ENCODE measurements at regions not wholly inside any gene's neighbourhood (a gene's known extent, or its start where the extent isn't known, plus 50 kb on each side); places are given as distances from the start of the nearest gene placed in this dataset.
"Not testable (repeated sequence)": the region's sequence is repeated elsewhere in the genome, so short reads cannot be mapped to it uniquely, and the experiment has no call there.

DNA sequence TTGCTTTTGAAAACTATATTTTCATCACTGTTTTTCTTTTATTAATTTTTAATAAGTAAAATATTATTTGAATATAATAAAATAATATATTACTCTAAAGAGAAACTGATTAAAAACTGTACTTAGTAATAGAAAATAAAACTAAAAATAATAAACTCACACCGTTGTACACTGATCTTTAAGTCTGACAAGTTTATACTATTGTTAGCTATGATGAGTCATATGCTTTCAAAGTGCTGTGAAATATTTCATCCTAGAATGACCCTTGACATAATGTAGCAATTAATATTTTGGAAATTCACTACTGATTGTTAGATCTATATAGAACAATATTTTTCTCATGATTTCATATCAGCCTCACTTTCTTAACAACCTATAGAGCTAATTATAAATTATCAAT lies 1040.6 kb upstream of the SPRY2 start:
- no peaks in the 10 kb centered on the region for H3K9me3 ChIP-seq (ENCODE audit: control insufficient read depth, low read length)
- H3K36me3 ChIP-seq (ENCODE audit: control insufficient read depth, insufficient read depth, low read length, severe bottlenecking), result no peaks in the 10 kb centered on the region
- no peak overlapping the region for H3K4me3 ChIP-seq (ENCODE audit: low read length)
- no peaks in the 10 kb centered on the region for H3K4me1 ChIP-seq (ENCODE audit: control insufficient read depth, insufficient read depth, low read length)
- H3K9ac ChIP-seq (ENCODE audit: low read length), result no peak overlapping the region
- no peak for DNase-seq (ENCODE audit: low read depth)
- no peaks in the 10 kb centered on the region for H3K27me3 ChIP-seq (replicated peaks; ENCODE audit: control insufficient read depth, insufficient read depth, low read length)

DNA sequence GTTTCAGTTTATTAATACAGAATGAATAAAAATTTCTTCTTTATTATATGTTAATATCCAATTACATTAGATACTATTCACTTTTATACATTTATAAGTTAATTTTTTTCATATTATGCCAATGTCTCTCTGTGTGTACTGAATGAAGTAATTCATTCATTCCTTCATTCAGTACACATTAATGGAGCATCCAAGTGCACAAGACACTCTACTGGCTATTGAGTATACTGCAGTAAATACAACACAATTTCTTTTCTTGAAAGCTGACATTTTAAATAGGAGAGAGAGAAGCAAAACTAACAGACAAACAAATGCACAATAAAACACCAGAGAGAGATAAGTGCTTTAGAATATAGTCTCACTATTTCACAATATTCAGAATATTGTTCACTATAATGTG lies 1038.3 kb upstream of the SPRY2 start:
- Histone ChIP-seq H3K9me3 (ENCODE audit: control insufficient read depth, low read length) (no peaks in the 10 kb centered on the region), H3K36me3 (ENCODE audit: control insufficient read depth, insufficient read depth, low read length, severe bottlenecking) (no peaks in the 10 kb centered on the region), H3K4me3 (ENCODE audit: low read length) (no peak overlapping the region), H3K27me3 (replicated peaks; ENCODE audit: control insufficient read depth, insufficient read depth, low read length) (no peaks in the 10 kb centered on the region), H3K9ac (ENCODE audit: low read length) (no peak overlapping the region), H3K4me1 (ENCODE audit: control insufficient read depth, insufficient read depth, low read length) (no peaks in the 10 kb centered on the region)
- DNase-seq (ENCODE audit: low read depth), result no peak

DNA sequence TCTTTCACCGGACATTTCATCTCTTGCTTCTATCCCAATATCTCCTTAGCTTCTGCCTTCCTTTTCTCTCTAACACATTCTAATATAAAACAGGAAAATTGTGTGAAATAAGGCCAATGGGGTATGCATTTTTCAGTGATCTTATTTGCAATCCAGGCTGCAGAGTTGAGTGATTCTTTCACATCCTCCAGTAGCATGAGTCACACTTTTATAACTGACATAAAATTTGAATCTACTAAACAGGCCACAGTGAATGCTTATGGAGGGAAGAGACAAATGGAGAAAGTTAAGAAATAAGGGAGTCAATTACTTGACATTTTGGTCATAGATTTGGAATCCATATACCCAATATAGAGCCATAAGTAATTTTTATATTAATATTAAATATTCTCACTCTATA lies 1037.0 kb upstream of the SPRY2 start:
- Histone ChIP-seq H3K27me3 (replicated peaks; ENCODE audit: control insufficient read depth, insufficient read depth, low read length) (no peaks in the 10 kb centered on the region), H3K4me1 (ENCODE audit: control insufficient read depth, insufficient read depth, low read length) (no peaks in the 10 kb centered on the region), H3K9ac (ENCODE audit: low read length) (no peak overlapping the region), H3K36me3 (ENCODE audit: control insufficient read depth, insufficient read depth, low read length, severe bottlenecking) (no peaks in the 10 kb centered on the region), H3K4me3 (ENCODE audit: low read length) (no peak overlapping the region), H3K9me3 (ENCODE audit: control insufficient read depth, low read length) (no peaks in the 10 kb centered on the region)
- peak; percentile 15 for DNase-seq (ENCODE audit: low read depth)

DNA sequence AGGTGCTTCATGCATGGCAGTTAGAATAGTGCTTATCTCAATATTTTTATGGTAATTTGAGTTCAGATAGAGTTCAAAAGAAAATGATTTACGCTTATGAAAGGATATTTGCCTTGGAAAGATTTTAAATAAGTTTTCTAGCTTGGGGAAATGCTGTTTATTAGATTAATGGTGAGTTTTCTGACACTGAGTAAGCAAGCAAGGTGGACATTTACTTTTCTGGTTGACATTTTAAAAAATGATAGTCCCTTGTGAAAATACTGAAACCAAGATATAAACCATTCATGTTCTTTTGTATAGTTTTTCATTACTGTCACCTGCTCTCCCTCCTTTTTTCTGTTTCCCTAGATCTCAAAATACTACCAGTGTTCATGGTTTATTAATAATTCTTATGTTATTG lies 1034.8 kb upstream of the SPRY2 start:
- no peak for DNase-seq (ENCODE audit: low read depth)
- no peaks in the 10 kb centered on the region for H3K4me1 ChIP-seq (ENCODE audit: control insufficient read depth, insufficient read depth, low read length)
- no peaks in the 10 kb centered on the region for H3K36me3 ChIP-seq (ENCODE audit: control insufficient read depth, insufficient read depth, low read length, severe bottlenecking)
- H3K4me3 ChIP-seq (ENCODE audit: low read length), result no peak overlapping the region
- no peaks in the 10 kb centered on the region for H3K9me3 ChIP-seq (ENCODE audit: control insufficient read depth, low read length)
- no peak overlapping the region for H3K9ac ChIP-seq (ENCODE audit: low read length)
- no peaks in the 10 kb centered on the region for H3K27me3 ChIP-seq (replicated peaks; ENCODE audit: control insufficient read depth, insufficient read depth, low read length)

DNA sequence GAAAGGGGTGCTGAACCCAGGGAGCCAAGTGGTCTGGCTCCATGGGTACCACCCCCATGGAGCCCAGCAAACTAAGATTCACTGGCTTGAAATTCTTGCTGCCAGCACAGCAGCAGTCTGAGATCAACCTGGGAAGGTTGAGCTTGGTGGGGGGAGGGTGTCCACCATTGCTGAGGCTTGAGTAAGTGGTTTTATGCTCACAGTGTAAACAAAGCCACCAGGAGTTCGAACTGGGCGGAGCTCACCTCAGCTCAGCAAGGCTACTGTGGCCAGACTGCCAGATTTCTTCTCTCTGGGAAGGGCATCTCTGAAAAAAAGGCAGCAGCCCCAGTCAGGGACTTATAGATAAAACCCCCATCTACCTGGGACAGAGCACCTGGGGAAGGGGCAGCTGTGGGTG lies 1021.8 kb upstream of the SPRY2 start:
- not testable (repeated sequence) for H3K9me3 ChIP-seq (ENCODE audit: control insufficient read depth, low read length); H3K27me3 ChIP-seq (replicated peaks; ENCODE audit: control insufficient read depth, insufficient read depth, low read length); DNase-seq (ENCODE audit: low read depth); H3K4me1 ChIP-seq (ENCODE audit: control insufficient read depth, insufficient read depth, low read length); H3K4me3 ChIP-seq (ENCODE audit: low read length); H3K36me3 ChIP-seq (ENCODE audit: control insufficient read depth, insufficient read depth, low read length, severe bottlenecking); H3K9ac ChIP-seq (ENCODE audit: low read length)

DNA sequence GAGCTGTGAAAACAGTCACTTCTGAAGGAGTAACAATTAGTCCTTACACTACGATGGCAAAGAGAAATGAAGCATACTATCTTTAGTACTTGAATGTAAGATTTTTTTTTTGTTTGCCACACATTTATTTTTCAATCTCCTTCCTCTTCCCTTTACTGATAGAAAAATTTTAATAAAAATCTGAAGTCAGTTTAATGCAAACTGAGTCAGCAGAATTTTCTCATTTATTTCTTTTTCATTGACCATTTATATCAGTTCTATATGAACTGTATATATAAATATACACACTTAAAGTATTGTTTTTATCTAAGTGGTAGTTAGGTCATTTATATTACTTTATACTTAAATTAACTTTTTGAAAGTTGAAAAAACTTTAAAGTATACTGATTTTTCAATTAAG lies 1009.1 kb upstream of the SPRY2 start:
- Histone ChIP-seq H3K9ac (ENCODE audit: low read length) (no peak overlapping the region), H3K36me3 (ENCODE audit: control insufficient read depth, insufficient read depth, low read length, severe bottlenecking) (no peaks in the 10 kb centered on the region), H3K4me1 (ENCODE audit: control insufficient read depth, insufficient read depth, low read length) (no peaks in the 10 kb centered on the region), H3K9me3 (ENCODE audit: control insufficient read depth, low read length) (no peaks in the 10 kb centered on the region), H3K4me3 (ENCODE audit: low read length) (no peak overlapping the region), H3K27me3 (replicated peaks; ENCODE audit: control insufficient read depth, insufficient read depth, low read length) (no peaks in the 10 kb centered on the region)
- no peak for DNase-seq (ENCODE audit: low read depth)

DNA sequence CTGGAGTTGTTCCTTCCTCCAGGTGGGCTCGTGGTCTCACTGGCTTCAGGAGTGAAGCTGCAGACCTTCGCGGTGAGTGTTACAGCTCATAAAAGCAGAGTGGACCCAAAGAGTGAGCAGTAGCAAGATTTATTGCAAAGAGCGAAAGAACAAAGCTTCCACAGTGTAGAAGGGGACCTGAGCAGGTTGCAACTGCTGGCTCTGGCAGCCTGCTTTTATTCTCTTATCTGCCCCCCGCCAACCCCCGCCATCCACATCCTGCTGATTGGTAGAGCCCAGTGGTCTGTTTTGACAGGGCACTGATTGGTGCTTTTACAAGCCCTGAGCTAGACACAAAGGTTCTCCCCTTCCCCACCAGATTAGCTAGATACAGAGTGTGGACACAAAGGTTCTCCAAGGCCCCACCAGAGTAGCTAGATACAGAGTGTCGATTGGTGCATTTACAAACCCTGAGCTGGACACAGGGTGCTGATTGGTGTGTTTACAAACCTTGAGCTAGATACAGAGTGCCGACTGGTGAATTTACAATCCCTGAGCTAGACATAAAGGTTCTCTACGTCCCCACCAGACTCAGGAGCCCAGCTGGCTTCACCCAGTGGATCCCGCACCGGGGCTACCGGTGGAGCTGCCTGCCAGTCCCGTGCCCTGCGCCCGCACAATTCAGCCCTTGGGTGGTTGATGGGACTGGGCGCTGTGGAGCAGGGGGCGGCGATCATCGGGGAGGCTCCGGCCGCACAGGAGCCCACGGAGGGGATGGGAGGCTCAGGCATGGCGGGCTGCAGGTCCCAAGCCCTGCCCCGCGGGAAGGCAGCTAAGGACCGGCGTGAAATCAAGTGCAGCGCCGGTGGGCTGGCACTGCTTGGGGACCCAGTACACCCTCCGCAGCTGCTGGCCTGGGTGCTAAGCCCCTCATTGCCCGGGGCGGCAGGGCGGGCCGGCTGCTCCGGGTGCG lies 999.5 kb upstream of the SPRY2 start:
- H3K27me3 ChIP-seq (replicated peaks; ENCODE audit: control insufficient read depth, insufficient read depth, low read length); DNase-seq (ENCODE audit: low read depth); H3K9me3 ChIP-seq (ENCODE audit: control insufficient read depth, low read length); H3K9ac ChIP-seq (ENCODE audit: low read length); H3K4me3 ChIP-seq (ENCODE audit: low read length); H3K4me1 ChIP-seq (ENCODE audit: control insufficient read depth, insufficient read depth, low read length); H3K36me3 ChIP-seq (ENCODE audit: control insufficient read depth, insufficient read depth, low read length, severe bottlenecking): not testable (repeated sequence)

DNA sequence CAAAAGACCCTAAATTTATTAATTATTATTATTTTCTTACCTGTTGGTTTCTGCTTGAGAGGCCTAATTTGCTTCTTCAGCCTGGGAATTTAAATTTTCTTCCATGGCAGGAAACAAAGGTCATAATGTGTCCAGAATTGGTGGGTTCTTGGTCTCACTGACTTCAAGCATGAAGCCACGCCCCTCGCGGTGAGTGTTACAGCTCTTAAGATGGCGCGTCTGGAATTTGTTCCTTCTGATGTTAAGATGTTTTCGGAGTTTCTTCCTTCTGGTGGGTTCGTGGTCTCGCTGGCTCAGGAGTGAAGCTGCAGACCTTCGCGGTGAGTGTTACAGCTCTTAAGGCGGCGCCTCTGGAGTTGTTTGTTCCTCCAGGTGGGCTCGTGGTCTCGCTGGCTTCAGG lies 998.7 kb upstream of the SPRY2 start:
- H3K36me3 ChIP-seq (ENCODE audit: control insufficient read depth, insufficient read depth, low read length, severe bottlenecking); H3K4me3 ChIP-seq (ENCODE audit: low read length); H3K9ac ChIP-seq (ENCODE audit: low read length); H3K4me1 ChIP-seq (ENCODE audit: control insufficient read depth, insufficient read depth, low read length); H3K27me3 ChIP-seq (replicated peaks; ENCODE audit: control insufficient read depth, insufficient read depth, low read length); DNase-seq (ENCODE audit: low read depth); H3K9me3 ChIP-seq (ENCODE audit: control insufficient read depth, low read length): not testable (repeated sequence)

DNA sequence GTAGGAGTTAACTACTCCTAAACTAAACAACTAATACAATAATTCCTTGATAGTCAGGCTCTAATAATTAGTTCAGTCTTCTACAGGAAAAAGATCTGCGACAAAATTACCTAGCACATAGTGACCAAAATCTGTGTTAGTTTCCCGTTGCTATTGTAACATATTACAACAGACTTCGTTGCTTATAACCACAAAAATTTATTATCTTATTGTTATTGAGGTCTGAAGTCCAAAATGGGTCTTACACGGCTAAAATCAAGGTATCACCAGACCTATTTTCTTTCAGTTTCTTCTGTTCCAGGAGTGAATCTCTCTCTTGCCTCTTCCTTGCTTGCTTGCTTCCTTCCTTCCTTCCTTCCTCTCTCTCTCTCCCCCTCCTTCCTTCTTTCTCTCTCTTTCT lies 993.6 kb upstream of the SPRY2 start:
- Histone ChIP-seq H3K9ac (ENCODE audit: low read length) (no peak overlapping the region), H3K9me3 (ENCODE audit: control insufficient read depth, low read length) (no peaks in the 10 kb centered on the region), H3K4me1 (ENCODE audit: control insufficient read depth, insufficient read depth, low read length) (no peaks in the 10 kb centered on the region), H3K27me3 (replicated peaks; ENCODE audit: control insufficient read depth, insufficient read depth, low read length) (no peaks in the 10 kb centered on the region), H3K4me3 (ENCODE audit: low read length) (no peak overlapping the region), H3K36me3 (ENCODE audit: control insufficient read depth, insufficient read depth, low read length, severe bottlenecking) (no peaks in the 10 kb centered on the region)
- no peak for DNase-seq (ENCODE audit: low read depth)

DNA sequence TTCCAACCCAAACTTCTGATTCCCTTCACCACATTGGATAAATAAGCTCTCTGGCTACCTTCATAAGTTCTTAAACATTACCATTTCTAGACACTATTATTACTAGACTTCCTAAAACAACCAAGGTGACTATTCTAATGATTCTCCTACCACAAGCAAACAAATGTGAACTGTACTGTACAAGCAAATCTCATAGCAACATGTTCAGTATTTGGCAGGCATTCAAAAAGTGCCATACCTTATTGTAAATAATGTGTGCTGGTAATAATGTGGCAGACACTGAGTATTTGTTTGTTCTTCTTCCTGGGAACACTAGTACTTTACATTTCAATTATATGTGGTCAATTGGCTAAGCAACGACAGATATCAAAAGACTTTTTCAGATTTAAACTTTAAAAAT lies 986.0 kb upstream of the SPRY2 start:
- H3K9ac ChIP-seq (ENCODE audit: low read length), result no peak overlapping the region
- H3K9me3 ChIP-seq (ENCODE audit: control insufficient read depth, low read length), result no peaks in the 10 kb centered on the region
- no peaks in the 10 kb centered on the region for H3K27me3 ChIP-seq (replicated peaks; ENCODE audit: control insufficient read depth, insufficient read depth, low read length)
- H3K36me3 ChIP-seq (ENCODE audit: control insufficient read depth, insufficient read depth, low read length, severe bottlenecking), result no peaks in the 10 kb centered on the region
- no peaks in the 10 kb centered on the region for H3K4me1 ChIP-seq (ENCODE audit: control insufficient read depth, insufficient read depth, low read length)
- H3K4me3 ChIP-seq (ENCODE audit: low read length), result no peak overlapping the region
- DNase-seq (ENCODE audit: low read depth), result no peak

DNA sequence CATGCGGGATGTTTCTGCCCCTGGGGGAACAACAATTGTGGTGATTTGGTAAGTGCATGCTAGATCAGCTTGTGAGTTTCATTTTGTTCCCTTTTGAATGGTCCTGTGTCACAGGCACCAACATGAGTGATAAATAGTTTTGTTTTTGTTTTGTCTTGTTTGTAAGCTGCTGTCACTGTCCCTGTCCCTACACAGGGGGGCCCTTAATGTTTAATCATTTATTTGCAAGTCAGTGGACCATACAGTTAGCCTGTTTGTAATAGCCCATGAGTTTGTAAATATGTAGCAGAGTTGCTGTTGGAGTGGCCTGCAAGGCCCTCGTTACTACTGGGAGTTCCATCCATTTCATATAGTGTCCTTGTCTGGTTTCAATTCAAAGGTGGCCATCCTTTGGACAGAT lies 979.6 kb upstream of the SPRY2 start:
- no peaks in the 10 kb centered on the region for H3K27me3 ChIP-seq (replicated peaks; ENCODE audit: control insufficient read depth, insufficient read depth, low read length)
- H3K9me3 ChIP-seq (ENCODE audit: control insufficient read depth, low read length), result no peaks in the 10 kb centered on the region
- H3K4me1 ChIP-seq (ENCODE audit: control insufficient read depth, insufficient read depth, low read length), result no peaks in the 10 kb centered on the region
- no peak overlapping the region for H3K4me3 ChIP-seq (ENCODE audit: low read length)
- H3K9ac ChIP-seq (ENCODE audit: low read length), result no peak overlapping the region
- no peaks in the 10 kb centered on the region for H3K36me3 ChIP-seq (ENCODE audit: control insufficient read depth, insufficient read depth, low read length, severe bottlenecking)
- DNase-seq (ENCODE audit: low read depth), result no peak

DNA sequence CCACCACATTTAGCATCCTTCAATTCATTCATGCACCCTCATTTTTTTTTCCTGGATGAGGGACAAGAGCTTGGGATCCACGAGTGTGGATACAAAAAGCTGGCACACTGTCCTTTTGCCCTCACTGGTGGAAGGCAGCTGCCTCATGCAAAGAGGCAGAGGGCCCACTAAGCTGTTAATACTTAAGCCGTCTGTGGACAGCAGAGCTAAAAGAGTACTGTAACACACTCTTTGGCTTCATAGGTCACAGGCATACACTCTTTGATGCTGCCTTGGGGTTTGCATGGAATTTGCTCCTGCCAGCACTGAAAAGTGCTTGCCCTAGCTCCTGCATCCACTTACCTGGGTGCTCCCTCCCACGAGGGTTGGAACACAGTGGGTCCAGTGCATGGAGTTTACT lies 978.4 kb upstream of the SPRY2 start:
- H3K9me3 ChIP-seq (ENCODE audit: control insufficient read depth, low read length), result no peaks in the 10 kb centered on the region
- H3K27me3 ChIP-seq (replicated peaks; ENCODE audit: control insufficient read depth, insufficient read depth, low read length), result no peaks in the 10 kb centered on the region
- H3K4me1 ChIP-seq (ENCODE audit: control insufficient read depth, insufficient read depth, low read length), result no peaks in the 10 kb centered on the region
- DNase-seq (ENCODE audit: low read depth), result no peak
- no peaks in the 10 kb centered on the region for H3K36me3 ChIP-seq (ENCODE audit: control insufficient read depth, insufficient read depth, low read length, severe bottlenecking)
- no peak overlapping the region for H3K4me3 ChIP-seq (ENCODE audit: low read length)
- H3K9ac ChIP-seq (ENCODE audit: low read length), result no peak overlapping the region
